Fibroblast of skin of left biceps (primary cell): ENCODE measurements at regions not wholly inside any gene's neighbourhood (a gene's known extent, or its start where the extent isn't known, plus 50 kb on each side); places are given as distances from the start of the nearest gene placed in this dataset.
"Not testable (repeated sequence)": the region's sequence is repeated elsewhere in the genome, so short reads cannot be mapped to it uniquely, and the experiment has no call there.

Experiments used
- DNase-seq, 2 experiments: peaks; one replicate each; pipeline ENCODE4 v3.0.0-alpha.2; 2013; ENCODE audit warnings: low read depth in 2 of 2

GRCh38 chr19:29013325-29013724 lies 199.6 kb downstream of the UQCRFS1 start:
- no peak for DNase-seq

- DNase-seq, result no peak
Observed at GRCh38 chr19:29012457-29012856, 200.5 kb downstream of the UQCRFS1 start.

- no peak for DNase-seq
Observed at GRCh38 chr19:29010276-29010675, 202.7 kb downstream of the UQCRFS1 start.

GRCh38 chr19:29006057-29006735 lies 206.8 kb downstream of the UQCRFS1 start:
- peak; percentile 69 to 74 for DNase-seq

- DNase-seq, result no peak
Observed at GRCh38 chr19:29004796-29005195, 208.2 kb downstream of the UQCRFS1 start.

- DNase-seq, result no peak
Observed at GRCh38 chr19:29003641-29004409, 209.1 kb downstream of the UQCRFS1 start.

GRCh38 chr19:29002336-29002735 lies 210.6 kb downstream of the UQCRFS1 start:
- no peak for DNase-seq

GRCh38 chr19:29001597-29002245 lies 211.2 kb downstream of the UQCRFS1 start:
- DNase-seq, result no peak

GRCh38 chr19:29001141-29001581 lies 211.8 kb downstream of the UQCRFS1 start:
- DNase-seq, result no peak

- DNase-seq, result no peak
Observed at GRCh38 chr19:28999724-29000433, 213.1 kb downstream of the UQCRFS1 start.

GRCh38 chr19:28998974-28999373 lies 214.0 kb downstream of the UQCRFS1 start:
- no peak for DNase-seq

GRCh38 chr19:28997866-28998265 lies 215.1 kb downstream of the UQCRFS1 start:
- DNase-seq, result not testable (repeated sequence)

- no peak for DNase-seq
Observed at GRCh38 chr19:28990522-28990921, 222.4 kb downstream of the UQCRFS1 start.

- DNase-seq, result no peak
Observed at GRCh38 chr19:28989739-28990138, 223.2 kb downstream of the UQCRFS1 start.

GRCh38 chr19:28988066-28988465 lies 224.9 kb downstream of the UQCRFS1 start:
- DNase-seq, result no peak

- no peak for DNase-seq
Observed at GRCh38 chr19:28987177-28987576, 225.8 kb downstream of the UQCRFS1 start.

GRCh38 chr19:28985201-28985600 lies 227.8 kb downstream of the UQCRFS1 start:
- DNase-seq, result no peak

- DNase-seq, result no peak
Observed at GRCh38 chr19:28984315-28984714, 228.6 kb downstream of the UQCRFS1 start.

- no peak for DNase-seq
Observed at GRCh38 chr19:28983430-28983829, 229.5 kb downstream of the UQCRFS1 start.

GRCh38 chr19:28981994-28982393 lies 231.0 kb downstream of the UQCRFS1 start:
- DNase-seq, result no peak

GRCh38 chr19:28981518-28981917 lies 231.4 kb downstream of the UQCRFS1 start:
- no peak for DNase-seq
